ENCODE measurements at regions not wholly inside any gene's neighbourhood (a gene's known extent, or its start where the extent isn't known, plus 50 kb on each side); places are given as distances from the start of the nearest gene placed in this dataset.

DNA sequence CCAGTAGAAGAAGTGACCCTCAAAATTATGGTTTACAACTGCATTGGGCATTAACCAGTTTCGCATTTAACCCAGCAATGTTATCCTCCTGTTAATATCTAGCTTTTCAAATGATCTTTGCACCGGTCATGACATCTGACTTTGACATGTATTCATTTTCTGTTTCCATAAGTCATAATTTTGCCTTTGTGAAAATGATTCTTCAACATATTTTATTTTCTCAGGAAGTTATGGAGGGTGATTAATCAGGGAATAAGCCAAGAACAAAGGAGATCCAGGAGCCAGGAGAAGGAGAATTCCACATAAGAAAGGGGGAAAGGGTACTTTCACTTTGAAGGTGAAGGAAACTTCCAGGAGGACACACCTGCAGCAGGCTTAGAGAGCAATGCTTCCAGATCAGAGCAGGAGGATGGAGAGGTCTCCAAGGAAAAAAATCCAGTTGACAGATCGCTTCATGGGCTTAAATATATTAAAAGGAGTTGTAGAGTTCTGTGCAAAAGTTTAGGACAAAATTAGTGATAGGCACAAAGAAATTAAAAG lies 92.1 kb upstream of the FAM3C start:
- DNase-seq: no peak

GRCh38 chr7:121486590-121486989 lies 90.5 kb upstream of the FAM3C start:
- no peak for DNase-seq

DNA sequence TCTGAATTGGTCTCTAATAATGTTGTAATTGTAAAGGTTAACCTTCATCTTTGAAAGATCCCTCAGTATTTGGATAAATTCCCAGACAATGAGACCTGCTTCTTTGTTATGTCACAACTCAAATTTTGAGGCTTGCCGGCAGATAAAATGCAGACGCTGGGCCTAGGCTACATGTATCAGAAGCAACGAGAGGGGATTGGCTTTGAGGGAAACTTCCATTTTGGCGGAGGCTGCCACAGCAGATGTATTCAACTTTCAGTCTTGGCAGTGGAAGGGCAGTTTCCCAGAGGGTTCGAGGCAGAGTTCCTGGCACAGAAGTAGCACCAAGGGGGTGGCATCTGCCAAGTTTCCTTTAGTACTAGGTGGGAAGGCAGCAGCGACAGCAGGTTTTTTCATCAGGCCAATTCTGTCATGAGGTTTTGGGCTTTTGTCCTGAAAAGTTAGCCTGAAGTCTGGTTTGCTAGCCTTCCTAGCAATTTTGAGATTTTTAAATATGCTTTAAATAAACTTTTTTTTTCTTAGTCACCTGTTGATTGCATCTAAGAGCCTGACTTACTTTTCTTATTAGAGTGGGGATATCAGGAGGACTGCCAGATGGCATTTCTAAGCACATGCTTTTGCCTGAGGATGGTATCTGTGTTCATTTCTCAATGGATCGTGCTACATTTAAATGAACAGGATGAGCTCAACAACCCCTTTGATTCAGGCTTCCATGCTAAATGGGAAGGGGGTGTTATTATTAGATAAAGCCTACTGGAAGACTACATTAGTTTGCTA lies 89.5 kb upstream of the FAM3C start:
- no peak for DNase-seq

- DNase-seq: no peak
Measured at GRCh38 chr7:121484089-121484763, 88.1 kb upstream of the FAM3C start.

GRCh38 chr7:121480566-121481335 lies 84.6 kb upstream of the FAM3C start:
- no peak for DNase-seq

DNA sequence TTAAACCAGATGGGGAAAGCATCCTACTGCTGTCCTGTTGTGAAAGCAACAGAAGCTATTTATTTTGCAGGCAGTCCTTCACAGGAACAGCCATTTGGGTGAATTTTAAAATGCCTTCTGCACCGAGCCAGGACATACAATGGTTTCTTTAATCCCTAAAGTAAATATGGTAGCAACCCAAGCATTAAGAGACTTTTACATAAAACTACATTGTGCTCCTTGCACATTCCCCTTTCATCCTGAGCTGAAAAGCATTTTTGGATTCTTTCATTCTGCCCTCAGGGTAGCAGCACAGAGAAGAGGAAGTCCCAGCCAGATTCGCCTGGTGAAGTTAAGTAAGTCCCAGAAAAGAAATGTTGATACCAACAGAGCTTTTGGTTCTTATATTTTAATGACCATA lies 84.0 kb upstream of the FAM3C start:
- no peak for DNase-seq

- no peak for DNase-seq
Measured at GRCh38 chr7:121479466-121479865, 83.4 kb upstream of the FAM3C start.

DNA sequence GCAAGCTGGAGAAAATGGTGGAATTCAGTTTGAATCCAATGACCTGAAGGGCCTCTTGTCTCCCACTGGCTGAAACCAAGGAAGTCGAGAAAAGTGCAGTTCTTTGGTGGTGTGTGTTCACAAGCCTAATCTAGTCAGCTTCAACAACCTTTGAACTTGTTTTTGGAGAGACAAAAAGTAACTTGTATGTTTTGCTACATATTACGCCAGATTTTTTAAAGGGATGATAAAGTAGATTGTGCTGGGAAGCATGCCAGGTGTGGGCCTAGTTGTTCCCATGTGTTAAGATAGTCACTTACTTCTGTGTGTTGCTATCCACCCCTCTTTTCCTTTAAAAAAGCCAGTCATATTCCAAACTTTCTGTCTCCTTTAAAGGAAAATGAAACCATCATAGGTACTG lies 79.7 kb upstream of the FAM3C start:
- DNase-seq: no peak

DNA sequence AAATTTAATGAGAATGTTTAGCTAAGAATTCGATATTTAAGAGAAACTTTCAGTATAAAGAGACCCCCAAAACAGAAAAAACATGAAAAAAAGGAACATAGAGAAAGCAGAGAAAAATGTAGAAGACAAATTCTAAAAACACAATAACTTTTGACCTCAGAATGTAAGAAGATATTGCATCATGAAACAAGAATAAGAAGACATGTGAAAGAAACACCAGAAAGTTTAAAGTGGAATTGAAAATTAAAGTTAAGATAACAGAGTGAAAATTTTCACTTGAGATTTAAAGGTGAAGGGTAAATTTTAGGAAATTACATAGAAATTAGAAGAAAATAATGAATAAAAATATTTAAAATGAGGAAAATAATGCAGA lies 78.2 kb upstream of the FAM3C start:
- no peak for DNase-seq

- no peak for DNase-seq
Measured at GRCh38 chr7:121473645-121474300, 77.7 kb upstream of the FAM3C start.

- no peak for DNase-seq
Measured at GRCh38 chr7:121466455-121466854, 70.3 kb upstream of the FAM3C start.

- DNase-seq: no peak
Measured at GRCh38 chr7:121459148-121459547, 63.0 kb upstream of the FAM3C start.

GRCh38 chr7:121456785-121457359 lies 60.8 kb upstream of the FAM3C start:
- no peak for DNase-seq

DNA sequence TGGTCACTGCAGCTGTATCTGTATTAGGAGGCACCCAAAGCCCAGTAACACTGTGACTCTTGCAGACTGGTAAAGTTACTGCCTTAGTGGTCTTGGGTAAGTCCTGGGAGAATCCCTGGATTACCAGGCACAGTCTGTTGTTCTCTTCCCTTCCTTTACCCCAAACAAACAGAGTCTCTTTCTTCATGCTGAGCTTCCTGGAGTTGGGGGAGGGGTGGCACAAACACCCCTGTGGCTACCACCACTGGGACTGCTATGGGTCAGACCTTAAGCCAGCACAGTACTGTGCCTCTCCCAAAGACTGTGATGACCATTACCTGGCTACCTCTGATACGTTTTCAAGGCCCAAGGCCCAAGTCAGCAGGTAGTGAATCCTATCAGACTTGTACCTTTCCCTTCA lies 59.9 kb upstream of the FAM3C start:
- no peak for DNase-seq

DNA sequence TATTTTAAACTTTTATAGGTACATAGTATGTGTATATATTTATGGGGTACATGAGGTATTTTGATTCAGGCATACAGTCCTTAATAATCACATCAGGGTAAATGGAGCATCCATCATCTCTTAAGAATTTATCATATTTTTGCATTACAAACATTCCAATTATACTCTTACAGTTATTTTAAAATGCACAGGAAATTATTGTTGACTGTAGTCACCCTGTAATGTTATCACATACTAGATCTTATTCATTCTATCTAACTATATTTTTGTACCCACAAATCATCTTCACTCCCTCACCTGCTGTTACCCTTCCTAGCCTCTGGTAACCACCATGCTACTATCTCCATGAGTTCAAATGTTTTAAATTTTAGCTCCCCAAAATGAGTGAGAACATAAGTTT lies 56.3 kb upstream of the FAM3C start:
- DNase-seq: no peak

- no peak for DNase-seq
Measured at GRCh38 chr7:121451367-121452094, 55.4 kb upstream of the FAM3C start.

- DNase-seq: no peak
Measured at GRCh38 chr7:121450631-121451198, 54.6 kb upstream of the FAM3C start.

DNA sequence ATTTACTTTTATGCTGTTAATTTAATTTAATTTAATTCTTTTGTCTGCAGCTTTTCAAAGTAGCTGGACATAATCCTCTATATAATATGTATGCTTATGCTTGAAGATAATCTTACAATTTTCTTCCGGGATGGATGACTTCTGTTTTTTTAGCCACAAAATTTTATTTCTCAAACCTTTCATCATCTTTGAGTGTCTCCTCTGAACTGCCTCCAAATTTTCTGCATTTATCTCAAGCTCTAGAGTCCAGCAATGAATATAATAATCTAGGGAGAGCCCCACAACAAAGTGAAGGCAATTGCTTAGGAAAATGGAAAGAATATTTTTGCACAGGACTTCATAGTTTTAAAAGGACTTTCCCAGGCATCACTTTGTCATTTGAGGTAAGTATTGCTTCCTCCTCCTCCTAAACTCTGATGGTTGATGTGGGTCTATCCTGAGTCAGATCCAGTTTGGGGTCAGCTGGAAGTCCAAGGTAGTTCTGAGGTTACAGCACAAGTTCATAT lies 53.7 kb upstream of the FAM3C start:
- DNase-seq: no peak

DNA sequence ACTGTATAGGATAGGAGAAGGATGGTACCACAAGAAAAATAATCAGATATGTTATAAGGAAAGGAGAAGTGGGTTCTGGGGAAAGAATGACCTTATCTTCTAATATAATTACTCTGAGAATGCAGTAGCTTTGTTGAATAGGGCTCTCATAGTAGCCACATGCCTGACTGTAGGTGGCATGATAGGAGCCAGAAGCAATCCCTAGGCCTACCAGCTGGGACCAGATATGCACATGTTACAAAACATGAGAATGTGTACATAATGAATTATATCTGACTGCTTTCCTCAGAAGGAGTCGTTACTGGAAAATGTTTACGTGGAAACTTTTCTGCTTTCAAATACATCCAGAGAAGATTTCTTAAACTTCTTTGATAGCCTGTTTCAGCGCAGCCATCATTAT lies 53.2 kb upstream of the FAM3C start:
- no peak for DNase-seq

GRCh38 chr7:121448429-121448828 lies 52.3 kb upstream of the FAM3C start:
- DNase-seq: no peak

- no peak for DNase-seq
Measured at GRCh38 chr7:121447911-121448300, 51.8 kb upstream of the FAM3C start.

Measured in NCI-H510A (cell line).